K562 (cell line): ENCODE measurements at regions not wholly inside any gene's neighbourhood (a gene's known extent, or its start where the extent isn't known, plus 50 kb on each side); places are given as distances from the start of the nearest gene placed in this dataset.

Experiments used
- ATAC-seq: fragments of 200-7000 bp; cut with Tn5 transposase; 3 replicates; pipeline ENCODE4 v1.9.1; 2020; ENCODE audit warnings: moderate library complexity
- BruUV-seq: library from RNA; stranded (reverse); fragments of 400-500 nt; replicated peaks from 2 replicates; lab custom pipeline; 2021; lab: Mats Ljungman, UMichigan
- CTCF ChIA-PET: fragments of 300-600 bp; formaldehyde crosslinking; extraction: SDS; loops from one replicate; lab custom pipeline; 2021; ENCODE audit warnings: low intra/inter-chr PET ratio; lab: Yijun Ruan, JAX
- POLR2A ChIA-PET: fragments of 300-600, 350-650 bp; sonication (Branson Sonifier 250); formaldehyde crosslinking; extraction: SDS; loops from one replicate; lab custom pipeline; 2021; ENCODE audit warnings: antibody characterized with exemption, inconsistent platforms; lab: Yijun Ruan, JAX
- DNase-seq, 4 experiments: peaks; one replicate each; pipeline versions ENCODE4 v3.0.0 to v3.0.0-alpha.2; 2011 to 2018; ENCODE audit warnings: low spot score in 3 of 4, mixed read lengths in 3 of 4; ENCODE audit errors: extremely low read depth in 1 of 4
- FAIRE-seq: peaks from 2 replicates; lab custom pipeline; 2011; peaks lifted over from hg19 to GRCh38; lab: Jason Lieb, UNC
- H2AFZ ChIP-seq: 2 replicates; pipeline ENCODE4 v1.6.0; 2011; ENCODE audit warnings: low read depth, low read length, control low read depth, inconsistent platforms
- H3K27ac ChIP-seq: fragments of 200-600 bp; 3 replicates; pipeline ENCODE4 v1.8.0; 2011; ENCODE audit warnings: low read depth, mild to moderate bottlenecking, control low read depth, inconsistent platforms, low read length, moderate library complexity, mixed read lengths; ENCODE audit errors: extremely low read depth
- H3K27me3 ChIP-seq, 2 experiments: fragments of 300-600 bp in 1 of 2; 2 replicates in 1 of 2; 3 replicates in 1 of 2; pipeline versions ENCODE4 v1.6.0 to v1.8.0; 2011; ENCODE audit warnings: inconsistent platforms in 2 of 2, low read length in 2 of 2, mild to moderate bottlenecking in 1 of 2, mixed read lengths in 1 of 2, moderate library complexity in 1 of 2; ENCODE audit not compliant: control insufficient read depth in 2 of 2, insufficient read depth in 2 of 2
- H3K36me3 ChIP-seq: fragments of 300-600 bp; 3 replicates; pipeline ENCODE4 v1.8.0; 2011; ENCODE audit warnings: mild to moderate bottlenecking, low read length, inconsistent platforms; ENCODE audit not compliant: control insufficient read depth, insufficient read depth
- H3K4me1 ChIP-seq, 2 experiments: fragments of 200-600 bp in 1 of 2; replicated peaks in 1 of 2; 2 replicates in 1 of 2; 3 replicates in 1 of 2; pipeline versions ENCODE4 v1.5.1 to v1.8.0; 2011; ENCODE audit warnings: inconsistent platforms in 2 of 2, low read length in 2 of 2, mild to moderate bottlenecking in 1 of 2, mixed read lengths in 1 of 2, moderate library complexity in 1 of 2; ENCODE audit not compliant: control insufficient read depth in 2 of 2, insufficient read depth in 2 of 2
- H3K4me2 ChIP-seq: 2 replicates; pipeline ENCODE4 v1.6.1; 2011; ENCODE audit warnings: low read length, control low read depth, inconsistent platforms, mixed read lengths; ENCODE audit not compliant: insufficient read depth
- H3K4me3 ChIP-seq: fragments of 200-600 bp; sonication (generic), shearing (Covaris generic); 2 replicates; pipeline ENCODE4 v1.5.1; 2016; ENCODE audit warnings: control low read depth, inconsistent platforms
- H3K79me2 ChIP-seq: fragments of 200-600 bp; 3 replicates; pipeline ENCODE4 v1.8.0; 2011; ENCODE audit warnings: low read length, inconsistent platforms; ENCODE audit not compliant: control insufficient read depth, insufficient read depth
- H3K9ac ChIP-seq, 2 experiments: 2 replicates each; pipeline versions ENCODE4 v1.6.0 to v1.6.1; 2011; ENCODE audit warnings: low read depth in 2 of 2, low read length in 2 of 2, control low read depth in 1 of 2, inconsistent platforms in 1 of 2, mild to moderate bottlenecking in 1 of 2, mixed read lengths in 1 of 2; ENCODE audit not compliant: insufficient read depth in 1 of 2
- H3K9me1 ChIP-seq: one replicate; pipeline ENCODE4 v1.6.0; 2011; ENCODE audit warnings: inconsistent platforms, mild to moderate bottlenecking, low read length, moderate library complexity; ENCODE audit not compliant: control insufficient read depth, insufficient read depth
- H3K9me3 ChIP-seq: replicated peaks from 2 replicates; pipeline ENCODE4 v1.5.1; 2011; ENCODE audit warnings: low read depth, low read length, inconsistent platforms; ENCODE audit not compliant: control insufficient read depth, insufficient read depth
- H4K20me1 ChIP-seq: replicated peaks from 2 replicates; pipeline ENCODE4 v1.6.1; 2011; ENCODE audit warnings: low read length, inconsistent platforms, mixed read lengths; ENCODE audit not compliant: control insufficient read depth, insufficient read depth
- AFF4 ChIP-seq: sonication (generic); formaldehyde crosslinking; IDR thresholded peaks from 2 replicates; pipeline ENCODE4 v1.8.0; 2023; ENCODE audit warnings: mild to moderate bottlenecking, missing genetic modification reagents
- GATAD2A ChIP-seq: fragments of 450-650 bp; IDR thresholded peaks from 2 replicates; pipeline ENCODE4 v1.6.1; 2017
- HCFC1 ChIP-seq: IDR thresholded peaks from 2 replicates; pipeline ENCODE4 v1.6.1; 2012; ENCODE audit warnings: low read depth, low read length, improper control_type of control experiment
- L3MBTL2 ChIP-seq: fragments of 450-650 bp; IDR thresholded peaks from 2 replicates; pipeline ENCODE4 v1.6.1; 2016; ENCODE audit warnings: mild to moderate bottlenecking, moderate library complexity
- MAFK ChIP-seq: IDR thresholded peaks from 2 replicates; pipeline ENCODE4 v1.6.1; 2011; ENCODE audit warnings: low read length, improper control_type of control experiment
- RFX7 ChIP-seq: fragments of 250-450 bp; sonication (Bioruptor Pico); IDR thresholded peaks from 2 replicates; pipeline ENCODE4 v1.5.1; 2021; ENCODE audit warnings: mild to moderate bottlenecking
- SMC3 ChIP-seq: conservative IDR thresholded peaks from 2 replicates; pipeline ENCODE4 v1.6.1; 2011; ENCODE audit warnings: low read depth, low read length, improper control_type of control experiment; ENCODE audit not compliant: insufficient read depth
- SP1 ChIP-seq: sonication (generic); formaldehyde crosslinking; IDR thresholded peaks from 2 replicates; pipeline ENCODE4 v1.8.1; 2022; ENCODE audit warnings: mild to moderate bottlenecking, missing genetic modification reagents
- SRSF3 ChIP-seq: fragments of 200-400 bp; formaldehyde crosslinking; IDR thresholded peaks from 2 replicates; pipeline ENCODE4 v1.6.1; 2016; ENCODE audit warnings: mild to moderate bottlenecking, low read length, moderate library complexity; ENCODE audit not compliant: insufficient read depth
- TAF7 ChIP-seq: fragments of 450-650 bp; IDR thresholded peaks from 2 replicates; pipeline ENCODE4 v1.6.1; 2016; ENCODE audit warnings: missing genetic modification characterization, missing compliant biosample characterization
- ZNF239 ChIP-seq: fragments of 250-450 bp; sonication (Bioruptor Pico); IDR thresholded peaks from 2 replicates; pipeline ENCODE4 v1.4.0; 2020; ENCODE audit warnings: mild to moderate bottlenecking
- ZNF445 ChIP-seq: fragments of 250-450 bp; sonication (Bioruptor Pico); IDR thresholded peaks from 2 replicates; pipeline ENCODE4 v1.4.0; 2020; ENCODE audit warnings: low read depth, mild to moderate bottlenecking, moderate library complexity
- ZNF79 ChIP-seq: fragments of 250-450 bp; sonication (Bioruptor Pico); IDR thresholded peaks from 2 replicates; pipeline ENCODE4 v1.4.0; 2020; ENCODE audit warnings: low read depth, mild to moderate bottlenecking, moderate library complexity
- WGBS: fragments of 100-300 bp; shearing (Covaris generic); methylation state at CpG from one replicate; pipeline ENCODE4 v1.1.6; 2016; ENCODE audit warnings: low coverage, mixed read lengths; ENCODE audit not compliant: insufficient coverage; ENCODE audit errors: missing lambda C conversion rate; 5-methylcytosine and 5-hydroxymethylcytosine counted together
- in situ Hi-C: fragments of 300-500 bp; cut with MboI; formaldehyde crosslinking; loops from 4 replicates; pipeline ENCODE4 v1.15.0; 2018; ENCODE audit warnings: inconsistent platforms, mixed read lengths
- intact Hi-C: fragments of 100-400 bp; cut with micrococcal nuclease; formaldehyde crosslinking; loops from 2 replicates; pipeline ENCODE4 v1.14.2; 2022
- TF ChIP-seq, protein P1 (sequence below): IDR thresholded peaks from 2 replicates; pipeline ENCODE4 v1.6.1; 2012; ENCODE audit warnings: low read depth, low read length, improper control_type of control experiment, borderline replicate concordance
- TF ChIP-seq, protein P2 (sequence below): fragments of 250-450 bp; sonication (Bioruptor Pico); IDR thresholded peaks from 2 replicates; pipeline ENCODE4 v1.5.0; 2021; ENCODE audit warnings: mild to moderate bottlenecking, borderline replicate concordance

DNA sequence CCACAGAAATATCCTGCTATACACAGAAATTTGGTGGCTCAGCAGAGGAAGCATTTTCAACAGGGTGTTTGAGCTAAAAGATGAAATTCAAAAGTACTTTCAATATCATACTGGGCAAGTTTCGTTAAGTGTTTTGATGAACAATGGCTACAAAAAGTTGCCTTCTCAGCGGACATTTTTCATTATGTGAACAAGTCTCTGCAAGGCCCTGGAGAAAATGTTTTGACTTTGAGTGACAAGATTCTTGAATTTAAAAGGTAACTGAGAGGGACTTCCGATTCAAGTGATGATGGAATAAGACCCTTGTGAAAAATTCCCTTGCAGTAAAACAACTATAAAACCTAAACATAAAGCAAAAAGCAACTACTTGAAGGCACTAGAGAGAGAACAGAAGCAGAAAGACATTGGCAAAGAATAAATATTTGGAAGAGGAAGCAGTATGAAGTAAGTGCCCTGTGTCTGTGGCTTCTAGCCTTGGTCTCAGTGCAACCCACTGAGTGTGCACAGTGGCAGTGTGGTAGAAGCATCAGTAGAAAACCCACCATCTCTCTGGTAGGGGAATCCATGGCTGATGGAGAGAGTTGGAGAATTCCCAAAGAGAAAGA is 62.5 kb upstream of the NAMPT start:
- Histone ChIP-seq H4K20me1 (no peaks in the 10 kb centered on the region), H3K27ac (peak overlapping the region; percentile 64), H3K4me2 (no peak overlapping the region), H3K79me2 (no peaks in the 10 kb centered on the region), H3K27me3 (no peaks in the 10 kb centered on the region), H2AFZ (peak overlapping the region; percentile 59), H3K4me1 (peaks cover 0 to 26% of the 10 kb centered on the region in 2 experiments; a peak in 3 of 5 replicates), H3K9me3 (peaks cover 12% of the 10 kb centered on the region; the same call in 1 of the 2 replicates), H3K4me3 (no peak overlapping the region), H3K36me3 (no peaks in the 10 kb centered on the region), H3K9me1 (no peaks in the 10 kb centered on the region), H3K9ac (0 out of 4 replicates have a peak overlapping the region, but pooled peaks of 1 of the 2 experiments have one; percentile 0)
- FAIRE-seq: no peak
- CTCF ChIA-PET: no interaction called here
- no peak for DNase-seq
- no TSS peak for BruUV-seq
- WGBS: 53% methylated on average over 3 of the region's 3 CpGs
- in situ Hi-C loops: no loop called here
- POLR2A ChIA-PET: interaction anchor here (1.0 to 1.6 kb wide), 2 partner anchors 11 to 17 kb away, joined by 3 to 4 read pairs; no protein-coding TSS in a partner anchor
- ATAC-seq: no peak
- intact Hi-C loops: loop anchor here (5.0 kb wide), 1 partner anchor 60 kb away; no protein-coding TSS in a partner anchor
- TF ChIP-seq SRSF3 (no peak), AFF4 (CRISPR knock-in tag) (peak; percentile 20; the same call in 1 of the 2 replicates), GATAD2A (no peak), TAF7 (0 out of 2 replicates have a peak, but pooled peaks have one; percentile 41), RFX7 (CRISPR knock-in tag) (no peak), L3MBTL2 (no peak), SP1 (CRISPR knock-in tag) (no peak), SMC3 (no peak), MAFK (no peak), ZNF79 (CRISPR knock-in tag) (0 out of 2 replicates have a peak, but pooled peaks have one; percentile 53), ZNF445 (0 out of 2 replicates have a peak, but pooled peaks have one; percentile 29), HCFC1 (no peak), ZNF239 (CRISPR knock-in tag) (peak; percentile 22; the same call in 1 of the 2 replicates)
- TF ChIP-seq, protein P1, sequence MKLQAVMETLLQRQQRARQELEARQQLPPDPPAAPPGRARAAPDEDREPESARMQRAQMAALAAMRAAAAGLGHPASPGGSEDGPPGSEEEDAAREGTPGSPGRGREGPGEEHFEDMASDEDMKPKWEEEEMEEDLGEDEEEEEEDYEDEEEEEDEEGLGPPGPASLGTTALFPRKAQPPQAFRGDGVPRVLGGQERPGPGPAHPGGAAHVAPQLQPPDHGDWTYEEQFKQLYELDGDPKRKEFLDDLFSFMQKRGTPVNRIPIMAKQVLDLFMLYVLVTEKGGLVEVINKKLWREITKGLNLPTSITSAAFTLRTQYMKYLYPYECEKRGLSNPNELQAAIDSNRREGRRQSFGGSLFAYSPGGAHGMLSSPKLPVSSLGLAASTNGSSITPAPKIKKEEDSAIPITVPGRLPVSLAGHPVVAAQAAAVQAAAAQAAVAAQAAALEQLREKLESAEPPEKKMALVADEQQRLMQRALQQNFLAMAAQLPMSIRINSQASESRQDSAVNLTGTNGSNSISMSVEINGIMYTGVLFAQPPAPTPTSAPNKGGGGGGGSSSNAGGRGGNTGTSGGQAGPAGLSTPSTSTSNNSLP: no peak
- TF ChIP-seq, protein P2, sequence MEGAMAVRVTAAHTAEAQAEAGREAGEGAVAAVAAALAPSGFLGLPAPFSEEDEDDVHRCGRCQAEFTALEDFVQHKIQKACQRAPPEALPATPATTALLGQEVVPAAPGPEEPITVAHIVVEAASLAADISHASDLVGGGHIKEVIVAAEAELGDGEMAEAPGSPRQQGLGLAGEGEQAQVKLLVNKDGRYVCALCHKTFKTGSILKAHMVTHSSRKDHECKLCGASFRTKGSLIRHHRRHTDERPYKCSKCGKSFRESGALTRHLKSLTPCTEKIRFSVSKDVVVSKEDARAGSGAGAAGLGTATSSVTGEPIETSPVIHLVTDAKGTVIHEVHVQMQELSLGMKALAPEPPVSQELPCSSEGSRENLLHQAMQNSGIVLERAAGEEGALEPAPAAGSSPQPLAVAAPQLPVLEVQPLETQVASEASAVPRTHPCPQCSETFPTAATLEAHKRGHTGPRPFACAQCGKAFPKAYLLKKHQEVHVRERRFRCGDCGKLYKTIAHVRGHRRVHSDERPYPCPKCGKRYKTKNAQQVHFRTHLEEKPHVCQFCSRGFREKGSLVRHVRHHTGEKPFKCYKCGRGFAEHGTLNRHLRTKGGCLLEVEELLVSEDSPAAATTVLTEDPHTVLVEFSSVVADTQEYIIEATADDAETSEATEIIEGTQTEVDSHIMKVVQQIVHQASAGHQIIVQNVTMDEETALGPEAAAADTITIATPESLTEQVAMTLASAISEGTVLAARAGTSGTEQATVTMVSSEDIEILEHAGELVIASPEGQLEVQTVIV (CRISPR knock-in tag): 0 out of 2 replicates have a peak, but pooled peaks have one; percentile 52
